Endothelial cell of umbilical vein (primary cell): ENCODE measurements at regions not wholly inside any gene's neighbourhood (a gene's known extent, or its start where the extent isn't known, plus 50 kb on each side); places are given as distances from the start of the nearest gene placed in this dataset.

Experiments used
- BruUV-seq: library from RNA; stranded (reverse); fragments of 400-500 nt; replicated peaks from 2 replicates; lab custom pipeline; 2021; lab: Mats Ljungman, UMichigan
- CTCF ChIA-PET: fragments of 300-600, 350-600 bp; sonication (Branson Sonifier 250); formaldehyde crosslinking; loops from one replicate; lab custom pipeline; 2021; ENCODE audit warnings: antibody characterized with exemption, inconsistent platforms; lab: Charles Lee
- POLR2A ChIA-PET: fragments of 300-600, 350-600 bp; sonication (Branson Sonifier 250); formaldehyde crosslinking; loops from one replicate; lab custom pipeline; 2021; ENCODE audit warnings: antibody characterized with exemption, inconsistent platforms; lab: Charles Lee
- DNase-seq: peaks from one replicate; pipeline ENCODE4 v3.0.0-alpha.2; 2011; ENCODE audit warnings: low read depth, low spot score
- FAIRE-seq: peaks from 2 replicates; lab custom pipeline; 2011; peaks lifted over from hg19 to GRCh38; lab: Jason Lieb, UNC
- H2AFZ ChIP-seq: 2 replicates; pipeline ENCODE4 v1.6.0; 2012; ENCODE audit warnings: low read depth, low read length, control low read depth, inconsistent platforms
- H3K27ac ChIP-seq: 2 replicates; pipeline ENCODE4 v1.5.1; 2011; ENCODE audit warnings: low read depth, mild to moderate bottlenecking, control low read depth, low read length, moderate library complexity; ENCODE audit not compliant: insufficient read depth
- H3K27me3 ChIP-seq, 2 experiments: 2 replicates each; pipeline versions ENCODE4 v1.6.0 to v1.6.1; 2011; ENCODE audit warnings: low read length in 2 of 2, mixed read lengths in 1 of 2; ENCODE audit not compliant: control insufficient read depth in 2 of 2, insufficient read depth in 2 of 2
- H3K36me3 ChIP-seq, 2 experiments: 2 replicates in 1 of 2; 3 replicates in 1 of 2; pipeline ENCODE4 v1.5.1; 2011; ENCODE audit warnings: low read length in 2 of 2, mild to moderate bottlenecking in 1 of 2, moderate library complexity in 1 of 2; ENCODE audit not compliant: control insufficient read depth in 2 of 2, insufficient read depth in 2 of 2; ENCODE audit errors: extremely low read depth in 1 of 2
- H3K4me1 ChIP-seq: 3 replicates; pipeline ENCODE4 v1.5.1; 2011; ENCODE audit warnings: mild to moderate bottlenecking, low read length; ENCODE audit not compliant: control insufficient read depth, insufficient read depth; ENCODE audit errors: extremely low read depth
- H3K4me2 ChIP-seq: 2 replicates; pipeline ENCODE4 v1.6.1; 2011; ENCODE audit warnings: low read length, control low read depth, mixed read lengths; ENCODE audit not compliant: insufficient read depth
- H3K4me3 ChIP-seq, 3 experiments: fragments of 200-600 bp in 1 of 3; sonication (generic), shearing (Covaris generic) in 1 of 3; replicated peaks in 1 of 3; 2 replicates each; pipeline ENCODE4 v1.5.1; 2011 to 2016; ENCODE audit warnings: control low read depth in 3 of 3, low read length in 3 of 3, mild to moderate bottlenecking in 2 of 3, inconsistent platforms in 1 of 3, low read depth in 1 of 3, moderate library complexity in 1 of 3; ENCODE audit not compliant: insufficient read depth in 1 of 3
- H3K79me2 ChIP-seq: 2 replicates; pipeline ENCODE4 v1.6.0; 2012; ENCODE audit warnings: low read length, inconsistent platforms; ENCODE audit not compliant: control insufficient read depth, insufficient read depth
- H3K9ac ChIP-seq: replicated peaks from 2 replicates; pipeline ENCODE3; 2011; ENCODE audit warnings: low read length, control low read depth; ENCODE audit not compliant: insufficient read depth; ENCODE audit errors: extremely low read depth
- H3K9me1 ChIP-seq: replicated peaks from 3 replicates; pipeline ENCODE4 v1.6.0; 2011; ENCODE audit warnings: mild to moderate bottlenecking, low read length; ENCODE audit not compliant: control insufficient read depth, insufficient read depth; ENCODE audit errors: extremely low read depth
- H3K9me3 ChIP-seq: replicated peaks from 2 replicates; pipeline ENCODE4 v1.5.1; 2012; ENCODE audit warnings: low read length, inconsistent platforms; ENCODE audit not compliant: control insufficient read depth, insufficient read depth
- H4K20me1 ChIP-seq: replicated peaks from 2 replicates; pipeline ENCODE3; 2011; ENCODE audit warnings: mild to moderate bottlenecking, low read length; ENCODE audit not compliant: control insufficient read depth, insufficient read depth; ENCODE audit errors: extremely low read depth
- CTCF ChIP-seq, 2 donors: IDR thresholded peaks; 1 replicate in 1 of 2; 2 replicates in 1 of 2; pipeline ENCODE4 v1.5.1; 2011; ENCODE audit warnings: low read length in 2 of 2, mild to moderate bottlenecking in 2 of 2, moderate library complexity in 2 of 2, control low read depth in 1 of 2, inconsistent platforms in 1 of 2, low read depth in 1 of 2; ENCODE audit not compliant: insufficient read depth in 1 of 2; ENCODE audit errors: extremely low read depth in 1 of 2
- EZH2 ChIP-seq: IDR thresholded peaks from 2 replicates; pipeline ENCODE4 v1.6.1; 2012; ENCODE audit warnings: borderline replicate concordance, low read depth, mild to moderate bottlenecking, moderate library complexity, low read length, inconsistent platforms; ENCODE audit not compliant: severe bottlenecking
- FOS ChIP-seq: IDR thresholded peaks from 2 replicates; pipeline ENCODE4 v1.6.1; 2011; ENCODE audit warnings: mild to moderate bottlenecking, low read length, moderate library complexity, borderline replicate concordance; ENCODE audit not compliant: insufficient read depth
- GATA2 ChIP-seq: IDR thresholded peaks from 2 replicates; pipeline ENCODE4 v1.7.0; 2011; ENCODE audit warnings: low read depth, mild to moderate bottlenecking, moderate library complexity, mixed read lengths, low read length; ENCODE audit not compliant: insufficient read length, insufficient read depth
- JUN ChIP-seq: IDR thresholded peaks from 2 replicates; pipeline ENCODE4 v1.6.1; 2011; ENCODE audit warnings: borderline replicate concordance, low read depth; ENCODE audit not compliant: insufficient read length, insufficient read depth
- MAX ChIP-seq: IDR thresholded peaks from 2 replicates; pipeline ENCODE4 v1.6.1; 2011; ENCODE audit not compliant: insufficient read depth, insufficient read length
- MYC ChIP-seq: IDR thresholded peaks from one replicate; pipeline ENCODE4 v1.6.1; 2011; ENCODE audit warnings: mild to moderate bottlenecking, low read depth, low read length
- POLR2A ChIP-seq: IDR thresholded peaks from 2 replicates; pipeline ENCODE4 v1.6.1; 2012; ENCODE audit warnings: low read depth, mild to moderate bottlenecking, control low read depth, low read length
- POLR2AphosphoS5 ChIP-seq: IDR thresholded peaks from 2 replicates; pipeline ENCODE4 v1.6.1; 2012; ENCODE audit warnings: low read depth, mild to moderate bottlenecking, control low read depth, low read length, moderate library complexity; ENCODE audit not compliant: insufficient read depth
- dilution Hi-C: fragments of 300-500 bp; cut with MboI; formaldehyde crosslinking; loops from one replicate; pipeline ENCODE4 v1.15.0; 2019; ENCODE audit warnings: low sequenced_read_pairs; ENCODE audit not compliant: extremely low pct_ligation_motif_present
- intact Hi-C: fragments of 100-400 bp; cut with micrococcal nuclease; formaldehyde crosslinking; loops from one replicate; pipeline ENCODE4 v1.10.0; 2022

- no peak overlapping the region for H3K4me3 ChIP-seq
- CTCF ChIA-PET: no interaction called here
- no peaks in the 10 kb centered on the region for H3K4me1 ChIP-seq
- H3K79me2 ChIP-seq: no peaks in the 10 kb centered on the region
- no peaks in the 10 kb centered on the region for H4K20me1 ChIP-seq
- H3K36me3 ChIP-seq: no peaks in the 10 kb centered on the region
- no peak overlapping the region for H3K9ac ChIP-seq
- H3K9me1 ChIP-seq: no peaks in the 10 kb centered on the region
- POLR2A ChIA-PET: no interaction called here
- H3K27ac ChIP-seq: no peak overlapping the region
- FAIRE-seq (no peak), DNase-seq (no peak)
- dilution Hi-C loops: no loop called here
- BruUV-seq: no TSS peak
- H3K4me2 ChIP-seq: no peak overlapping the region
- H2AFZ ChIP-seq: no peak overlapping the region
- intact Hi-C loops: no loop called here
- TF ChIP-seq EZH2: no peak
- no peaks in the 10 kb centered on the region for H3K27me3 ChIP-seq
- H3K9me3 ChIP-seq: no peaks in the 10 kb centered on the region
These were observed 70.9 kb upstream of the ARNT2 start for GRCh38 chr15:80333261-80333660.

GRCh38 chr15:80334521-80334920, 69.7 kb upstream of the ARNT2 start:
- H3K79me2 ChIP-seq: no peaks in the 10 kb centered on the region
- no peaks in the 10 kb centered on the region for H4K20me1 ChIP-seq
- no peaks in the 10 kb centered on the region for H3K27me3 ChIP-seq
- no peak overlapping the region for H2AFZ ChIP-seq
- no peak overlapping the region for H3K4me3 ChIP-seq
- no peak overlapping the region for H3K9ac ChIP-seq
- intact Hi-C loops: no loop called here
- POLR2A ChIA-PET: no interaction called here
- FAIRE-seq (no peak), DNase-seq (no peak)
- no TSS peak for BruUV-seq
- dilution Hi-C loops: no loop called here
- H3K9me3 ChIP-seq: no peaks in the 10 kb centered on the region
- no peak overlapping the region for H3K4me2 ChIP-seq
- H3K9me1 ChIP-seq: no peaks in the 10 kb centered on the region
- CTCF ChIA-PET: interaction anchor here (0.6 kb wide), 1 partner anchor 1023 kb away, joined by 4 read pairs; no protein-coding TSS in a partner anchor
- H3K27ac ChIP-seq: no peak overlapping the region
- H3K4me1 ChIP-seq: no peaks in the 10 kb centered on the region
- H3K36me3 ChIP-seq: no peaks in the 10 kb centered on the region
- TF ChIP-seq CTCF (IDR thresholded peaks at IDR 0.05; ENCODE audit: extremely low read depth in 1 of 2, insufficient read depth in 1 of 2, low read depth in 1 of 2, low read length in 2 of 2): no peak
- no peak for TF ChIP-seq FOS
- TF ChIP-seq MAX: no peak
- no peak for TF ChIP-seq POLR2A
- no peak for TF ChIP-seq POLR2AphosphoS5
- no peak for TF ChIP-seq EZH2
- no peak for TF ChIP-seq JUN
- TF ChIP-seq GATA2: no peak
- TF ChIP-seq MYC: no peak
